ENCODE measurements at regions not wholly inside any gene's neighbourhood (a gene's known extent, or its start where the extent isn't known, plus 50 kb on each side); places are given as distances from the start of the nearest gene placed in this dataset.

GRCh38 chr3:40593351-40593750 lies 68.6 kb downstream of the ZNF621 start:
- DNase-seq (ENCODE audit: insufficient read length, low spot score) (no peak), FAIRE-seq (no peak)

DNA sequence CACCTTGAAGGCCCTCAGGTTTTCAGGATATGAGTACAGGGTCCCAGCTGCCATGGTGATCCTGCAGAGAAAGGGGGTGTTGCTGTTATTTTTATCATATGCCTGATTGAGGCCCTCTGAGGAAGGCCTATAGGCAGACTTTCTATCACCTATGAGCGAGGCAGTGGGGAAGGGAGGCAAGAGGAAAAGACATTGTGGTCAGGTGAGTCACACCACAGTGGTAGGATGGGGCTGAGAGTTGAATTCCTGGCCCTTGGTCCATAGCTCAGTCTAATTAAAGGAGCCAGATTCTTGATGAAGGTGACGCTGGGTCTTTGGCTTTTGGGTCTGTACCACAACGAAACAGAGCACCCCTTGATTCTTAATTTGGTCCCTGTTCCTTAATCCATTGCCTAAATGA lies 72.7 kb downstream of the ZNF621 start:
- no peak for DNase-seq (ENCODE audit: insufficient read length, low spot score)

GRCh38 chr3:40598338-40598737 lies 73.6 kb downstream of the ZNF621 start:
- DNase-seq (ENCODE audit: insufficient read length, low spot score), result no peak
- no peak for FAIRE-seq

More for the DNA sequence above, 72.7 kb downstream of the ZNF621 start:
- FAIRE-seq, result no peak

DNA sequence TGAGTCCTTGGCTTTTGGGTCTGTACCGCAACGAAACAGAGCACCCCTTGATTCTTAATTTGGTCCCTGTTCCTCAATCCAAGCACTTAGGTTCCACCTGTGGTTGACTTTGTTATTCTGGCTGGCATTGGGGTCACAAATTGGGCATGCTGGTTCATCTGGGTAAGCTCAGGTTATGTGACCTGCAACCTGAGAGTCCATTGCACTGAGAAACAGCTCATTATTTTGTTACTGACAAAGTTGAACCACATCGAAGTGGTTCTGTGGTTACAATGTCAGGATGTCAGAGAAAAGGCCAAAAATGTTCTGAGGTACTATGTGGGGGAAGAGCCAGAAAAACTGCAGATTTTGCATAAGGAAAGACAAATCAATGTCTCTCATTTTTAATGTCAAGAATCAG lies 74.2 kb downstream of the ZNF621 start:
- DNase-seq (ENCODE audit: insufficient read length, low spot score) (no peak), FAIRE-seq (no peak)

GRCh38 chr3:40602778-40603385 lies 78.1 kb downstream of the ZNF621 start:
- DNase-seq (ENCODE audit: insufficient read length, low spot score), result no peak
- FAIRE-seq, result no peak

DNA sequence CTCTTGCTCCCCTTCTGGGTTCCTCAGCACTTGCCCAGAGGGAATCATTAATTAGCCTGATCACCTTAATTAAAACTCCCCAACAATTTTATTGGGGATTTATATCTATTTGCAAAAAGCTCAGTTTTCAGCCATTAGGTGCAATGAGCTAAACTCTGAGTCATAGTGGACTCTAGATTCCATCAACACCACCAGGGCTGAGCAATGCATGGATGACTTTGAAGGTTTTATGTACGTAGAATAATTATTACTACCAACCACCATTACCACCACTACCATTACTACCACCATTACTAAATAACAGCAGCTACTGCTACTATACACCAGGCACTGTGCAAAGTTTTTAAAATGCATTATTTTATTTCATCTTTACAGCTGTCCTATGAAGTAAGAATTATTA lies 81.2 kb downstream of the ZNF621 start:
- DNase-seq (ENCODE audit: insufficient read length, low spot score), result no peak
- no peak for FAIRE-seq

- FAIRE-seq, result no peak
- DNase-seq (ENCODE audit: insufficient read length, low spot score), result no peak
Observed at GRCh38 chr3:40608091-40608490, 83.3 kb downstream of the ZNF621 start.

- DNase-seq (ENCODE audit: insufficient read length, low spot score) (no peak), FAIRE-seq (no peak)
Observed at GRCh38 chr3:40613306-40613705, 88.5 kb downstream of the ZNF621 start.

DNA sequence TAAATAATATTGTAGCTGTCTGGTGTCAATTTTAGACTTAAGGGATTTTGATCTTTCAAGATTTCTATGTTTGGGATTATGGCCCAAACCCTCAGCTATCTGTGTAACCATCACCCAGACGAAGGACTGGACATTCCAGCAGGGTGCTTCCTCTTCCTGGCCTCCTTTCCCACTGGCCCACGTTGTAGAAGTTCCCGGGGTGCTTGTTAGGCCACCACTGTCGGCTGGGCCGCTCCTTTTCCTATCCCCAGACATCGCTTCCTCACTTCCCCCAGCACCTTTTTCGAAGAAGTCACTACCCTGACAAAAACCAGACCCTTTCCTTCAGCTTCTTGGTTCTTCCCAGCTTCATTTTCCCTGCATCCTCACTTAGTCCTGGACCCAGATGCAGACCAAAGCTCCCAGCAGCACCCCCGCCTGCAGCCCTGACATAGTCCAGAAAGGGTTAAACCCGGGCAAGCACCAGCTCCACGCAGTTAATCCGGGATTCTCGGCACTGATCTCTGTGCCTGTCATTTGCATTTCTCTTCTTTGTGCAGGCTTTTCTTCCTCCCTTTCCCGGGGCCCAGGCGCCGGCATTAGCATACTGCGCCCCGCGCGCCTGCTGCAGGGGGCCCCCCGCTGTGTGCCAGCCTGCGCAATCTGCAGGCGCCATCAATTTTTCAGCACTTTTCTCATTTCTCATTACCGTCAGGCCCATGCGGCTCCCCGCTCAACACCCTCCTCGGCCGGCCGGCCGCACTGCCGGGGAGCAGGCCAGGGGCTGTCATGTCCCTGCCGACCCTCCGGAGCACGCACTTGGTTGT lies 90.6 kb downstream of the ZNF621 start:
- DNase-seq (ENCODE audit: insufficient read length, low spot score), result no peak
- no peak for FAIRE-seq

DNA sequence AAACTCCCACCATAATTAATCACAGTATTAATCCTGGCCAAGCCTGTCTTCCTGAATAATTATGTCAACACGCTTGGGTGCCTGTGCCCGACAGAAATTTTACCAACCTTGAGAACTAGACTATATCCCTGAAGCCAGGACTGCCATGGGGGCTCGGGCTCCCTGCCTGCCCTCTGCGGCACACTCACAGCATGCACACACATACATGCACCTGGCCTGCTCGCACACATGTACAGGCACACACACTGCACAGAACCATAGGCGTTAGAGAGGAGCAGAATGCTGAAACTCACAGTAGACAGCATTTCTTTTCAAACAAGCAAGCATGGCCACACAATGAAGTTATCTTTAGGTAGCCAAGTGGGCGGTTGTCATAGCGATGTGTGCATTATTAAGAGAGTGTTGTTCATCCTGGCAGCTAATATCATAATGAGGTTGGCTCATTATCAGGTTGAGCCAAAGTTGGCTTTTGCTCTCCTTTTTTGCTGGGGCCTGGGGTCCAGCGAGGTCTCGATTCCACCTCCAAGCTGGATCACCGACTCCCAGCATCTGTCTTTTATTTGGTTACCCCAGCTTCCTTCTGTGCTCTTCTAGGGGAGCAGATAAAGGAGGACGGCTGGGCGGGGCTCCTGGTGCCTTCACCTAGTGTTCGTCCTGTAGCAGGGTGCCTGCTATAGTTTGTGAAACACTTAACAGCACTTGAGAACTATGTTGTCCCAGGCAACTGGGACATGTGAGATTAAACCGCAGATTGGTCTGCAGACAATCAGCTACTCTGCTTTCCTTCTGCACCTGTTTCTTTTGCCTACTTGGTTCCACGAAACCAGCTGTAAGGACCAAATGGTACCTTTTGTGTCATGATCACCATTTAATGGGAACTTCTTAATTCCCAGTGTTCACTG lies 91.4 kb downstream of the ZNF621 start:
- DNase-seq (ENCODE audit: insufficient read length, low spot score) (no peak), FAIRE-seq (no peak)

GRCh38 chr3:40617084-40617483 lies 92.3 kb downstream of the ZNF621 start:
- no peak for FAIRE-seq
- no peak for DNase-seq (ENCODE audit: insufficient read length, low spot score)

DNA sequence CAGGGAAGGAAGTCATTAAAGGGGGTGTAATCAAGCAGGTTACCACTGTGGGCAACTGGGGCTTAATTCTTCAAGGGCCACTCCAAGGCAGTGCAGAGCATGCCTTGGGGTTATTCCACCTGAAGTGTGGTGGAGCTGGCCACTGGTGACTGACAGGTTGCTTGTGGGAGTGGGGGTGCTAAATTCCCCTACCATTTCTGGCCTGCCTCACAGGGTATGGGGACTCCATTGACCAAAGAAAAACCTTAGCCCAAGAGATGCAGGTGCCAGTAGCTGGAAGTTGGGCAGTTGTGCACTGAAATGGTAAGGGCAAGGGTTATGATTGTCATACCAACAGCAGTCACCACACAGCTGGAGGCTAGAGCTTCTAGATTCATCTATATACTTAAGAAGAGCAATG lies 93.4 kb downstream of the ZNF621 start:
- FAIRE-seq (no peak), DNase-seq (ENCODE audit: insufficient read length, low spot score) (no peak)

- FAIRE-seq, result no peak
- no peak for DNase-seq (ENCODE audit: insufficient read length, low spot score)
Observed at GRCh38 chr3:40620151-40620550, 95.4 kb downstream of the ZNF621 start.

DNA sequence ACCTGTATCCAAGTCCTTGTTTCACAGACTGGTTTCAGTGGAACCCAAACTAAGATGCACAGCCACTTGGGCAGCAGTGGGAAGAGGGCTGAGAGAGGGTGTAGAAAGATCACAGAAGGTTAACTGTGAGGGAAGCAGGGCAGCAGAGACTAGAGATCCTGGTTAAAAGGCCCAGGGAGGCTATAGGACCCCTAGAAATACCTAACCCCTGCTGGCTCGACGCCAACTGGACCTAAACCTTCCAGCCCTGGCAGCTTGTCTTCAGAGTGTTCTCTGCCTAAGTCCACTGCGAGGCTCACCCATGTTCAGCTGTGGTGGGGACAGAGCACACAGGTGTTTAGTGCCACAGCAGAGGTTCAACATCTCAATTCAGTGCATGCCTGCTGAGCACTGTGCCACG lies 96.5 kb downstream of the ZNF621 start:
- FAIRE-seq (no peak), DNase-seq (ENCODE audit: insufficient read length, low spot score) (no peak)

GRCh38 chr3:40623567-40623966 lies 98.8 kb downstream of the ZNF621 start:
- DNase-seq (ENCODE audit: insufficient read length, low spot score), result no peak
- no peak for FAIRE-seq

- no peak for DNase-seq (ENCODE audit: insufficient read length, low spot score)
- FAIRE-seq, result no peak
Observed at GRCh38 chr3:40624189-40624769, 99.5 kb downstream of the ZNF621 start.

DNA sequence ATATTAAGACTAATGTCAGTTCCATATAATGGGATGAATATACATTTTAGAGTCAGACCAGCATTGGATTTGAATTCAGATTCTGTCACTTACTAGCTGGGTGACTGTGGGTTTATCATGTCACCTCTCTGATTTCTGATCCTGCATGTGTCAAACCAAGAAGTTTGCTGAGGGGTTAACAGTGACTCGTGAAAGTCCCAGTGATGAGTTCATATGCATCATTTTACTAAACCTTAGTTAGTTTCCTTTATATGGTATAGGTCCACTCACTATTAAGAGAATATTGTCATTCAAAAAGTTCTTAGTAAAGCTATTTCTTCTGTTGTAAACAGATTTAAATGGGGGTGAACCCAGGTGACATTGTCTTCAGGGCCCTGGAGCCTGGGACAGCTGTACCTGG lies 102.3 kb downstream of the ZNF621 start:
- FAIRE-seq (no peak), DNase-seq (ENCODE audit: insufficient read length, low spot score) (no peak)

- FAIRE-seq (no peak), DNase-seq (ENCODE audit: insufficient read length, low spot score) (no peak)
Observed at GRCh38 chr3:40628984-40629383, 104.2 kb downstream of the ZNF621 start.

- DNase-seq (ENCODE audit: insufficient read length, low spot score), result no peak
Observed at GRCh38 chr3:40631341-40631995, 106.7 kb downstream of the ZNF621 start.

GRCh38 chr3:40637906-40638305 lies 113.1 kb downstream of the ZNF621 start:
- DNase-seq (ENCODE audit: insufficient read length, low spot score) (no peak), FAIRE-seq (no peak)

More at GRCh38 chr3:40631341-40631995, 106.7 kb downstream of the ZNF621 start:
- FAIRE-seq, result no peak
